NCI-H146 treated with DMSO at 0.1 percent for 48 hours (cell line): ENCODE measurements at regions not wholly inside any gene's neighbourhood (a gene's known extent, or its start where the extent isn't known, plus 50 kb on each side); places are given as distances from the start of the nearest gene placed in this dataset.

Experiments
- DNase-seq: peaks from one replicate; lab custom pipeline; 2025; ENCODE audit not compliant: unreplicated experiment; lab: John Stamatoyannopoulos, UW

- no peak for DNase-seq
Measured at GRCh38 chr3:29099296-29099695, 181.6 kb upstream of the RBMS3 start.

- no peak for DNase-seq
Measured at GRCh38 chr3:29099775-29100174, 181.1 kb upstream of the RBMS3 start.

GRCh38 chr3:29100292-29100691, 180.6 kb upstream of the RBMS3 start:
- no peak for DNase-seq

- no peak for DNase-seq
Measured at GRCh38 chr3:29128001-29128400, 152.9 kb upstream of the RBMS3 start.

- no peak for DNase-seq
Measured at GRCh38 chr3:29137601-29138000, 143.3 kb upstream of the RBMS3 start.

GRCh38 chr3:29138171-29138570, 142.7 kb upstream of the RBMS3 start:
- DNase-seq = no peak

DNA sequence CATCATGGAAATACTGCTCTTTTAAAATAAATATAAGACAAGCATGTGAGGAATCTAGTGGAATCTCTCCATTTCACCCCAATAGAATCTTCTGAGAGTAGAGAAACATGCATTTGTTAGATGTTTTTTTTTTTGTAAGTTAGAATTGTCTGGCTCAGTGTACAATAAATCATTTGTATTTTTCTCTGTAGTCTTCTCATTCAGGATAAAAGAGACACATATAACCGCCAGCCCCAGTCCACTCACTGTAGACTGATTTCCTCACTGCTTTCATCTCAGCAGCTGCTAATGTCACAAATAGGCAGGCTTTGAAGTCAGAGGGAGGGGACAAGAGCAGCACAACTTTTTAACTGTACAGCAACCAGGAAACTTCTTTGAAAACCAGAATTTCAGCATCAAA, 140.2 kb upstream of the RBMS3 start:
- no peak for DNase-seq

DNA sequence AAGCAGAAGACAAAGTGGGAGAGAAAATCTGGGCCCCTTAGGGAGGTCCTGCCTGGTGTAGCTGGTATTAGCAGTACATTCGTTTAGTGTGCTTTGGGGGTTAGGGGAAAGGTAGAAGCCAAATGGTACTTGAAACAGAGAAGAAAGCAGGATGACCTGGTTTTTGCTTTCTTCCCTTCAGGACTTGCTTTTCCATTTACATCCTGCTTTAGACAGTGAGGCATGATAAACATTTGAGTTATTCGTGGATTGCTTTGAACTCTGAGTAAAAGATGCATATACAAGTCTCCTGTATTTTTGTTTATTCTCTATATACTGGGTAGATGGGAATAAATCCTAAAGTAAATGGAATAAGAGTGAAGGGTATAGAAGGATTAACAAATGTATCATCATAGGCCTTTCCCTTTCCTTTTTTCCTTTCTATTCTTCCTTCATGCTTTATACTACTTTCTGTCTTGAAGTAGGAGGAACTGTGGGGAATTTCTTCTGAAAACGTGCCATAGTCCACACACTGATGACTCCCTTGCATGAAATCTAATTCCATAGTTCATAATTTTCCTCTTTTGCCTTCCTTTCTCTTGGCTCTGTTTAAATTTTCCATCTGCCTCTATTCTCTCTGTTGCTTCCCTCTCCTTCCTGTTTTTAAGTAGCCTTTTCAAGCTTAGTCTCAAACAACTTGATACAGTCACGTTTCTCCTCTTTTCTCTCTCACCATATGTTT, 139.5 kb upstream of the RBMS3 start:
- DNase-seq = no peak

DNA sequence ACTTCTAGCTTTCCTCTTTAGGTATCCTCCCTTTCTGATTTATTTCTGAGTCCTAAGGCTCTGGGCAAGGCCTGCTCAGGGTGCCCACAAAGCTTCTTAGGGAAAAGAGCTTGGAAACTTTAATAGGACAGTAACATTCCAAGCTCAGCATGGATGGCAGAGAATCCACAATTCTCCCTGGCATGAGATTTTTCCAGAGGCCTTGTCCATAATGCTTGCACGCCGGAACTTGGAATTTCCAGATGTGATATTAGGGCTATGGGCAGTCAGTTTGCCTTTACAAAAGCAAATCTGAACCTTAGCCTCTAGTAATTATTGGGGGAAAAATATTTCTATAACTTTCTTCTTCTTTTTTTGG, 139.0 kb upstream of the RBMS3 start:
- no peak for DNase-seq

DNA sequence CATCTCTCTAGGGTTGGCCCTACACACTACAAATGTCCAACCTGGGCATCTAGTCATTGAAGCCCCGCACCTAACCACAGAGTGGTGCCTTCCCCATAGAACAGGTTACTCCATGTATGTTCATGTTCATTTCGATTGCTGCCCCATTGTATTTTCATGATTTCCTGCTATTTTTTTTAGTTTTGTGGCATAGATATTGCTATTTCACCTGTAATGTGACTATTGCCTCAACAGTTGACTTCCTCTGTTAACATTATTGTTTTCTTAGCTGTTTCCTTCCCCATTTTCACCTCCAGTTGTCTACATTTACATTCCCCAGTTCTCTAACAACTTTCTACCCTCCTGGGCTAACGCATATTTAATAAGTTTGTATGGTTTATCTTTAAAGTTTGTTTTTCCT, 137.7 kb upstream of the RBMS3 start:
- DNase-seq = no peak

DNA sequence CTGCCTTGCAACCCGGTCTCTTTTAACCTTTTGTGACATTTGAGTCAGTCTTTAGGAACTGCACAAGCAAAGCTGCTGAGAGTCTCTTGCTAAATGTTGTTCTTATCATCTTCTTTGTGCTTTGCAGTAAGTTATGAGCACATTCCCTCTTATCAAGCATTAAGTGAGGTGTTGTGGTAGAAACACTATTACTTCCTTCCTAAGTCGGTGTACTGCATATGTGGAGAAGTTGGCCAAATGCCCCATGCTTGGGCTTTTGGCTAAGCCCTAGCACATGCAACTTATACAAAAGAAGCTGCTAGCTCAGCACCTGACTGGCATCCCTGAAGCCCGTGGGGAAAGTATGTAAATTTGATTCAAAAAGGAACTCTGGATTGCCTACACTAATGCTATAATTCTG, 136.5 kb upstream of the RBMS3 start:
- no peak for DNase-seq

- DNase-seq = no peak
Measured at GRCh38 chr3:29144807-29145206, 136.1 kb upstream of the RBMS3 start.

DNA sequence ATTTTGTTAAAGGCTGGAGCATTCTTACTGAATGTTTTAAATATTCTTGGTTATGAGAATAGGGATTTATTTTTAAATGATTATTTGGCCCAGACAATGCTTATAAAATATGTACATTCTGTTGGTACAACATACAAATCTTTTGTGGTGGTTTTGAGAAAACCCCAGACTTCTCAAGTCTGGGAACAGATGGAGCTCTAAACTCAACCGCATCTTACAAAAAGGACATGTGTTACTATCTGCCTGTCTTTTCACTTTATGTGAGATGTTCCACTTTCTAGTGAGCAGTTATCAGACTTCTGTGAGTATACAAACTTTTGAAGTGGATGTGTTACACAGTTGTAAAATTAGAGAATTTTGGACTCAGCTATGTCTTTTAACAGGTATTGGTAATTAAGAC, 135.5 kb upstream of the RBMS3 start:
- DNase-seq = no peak

DNA sequence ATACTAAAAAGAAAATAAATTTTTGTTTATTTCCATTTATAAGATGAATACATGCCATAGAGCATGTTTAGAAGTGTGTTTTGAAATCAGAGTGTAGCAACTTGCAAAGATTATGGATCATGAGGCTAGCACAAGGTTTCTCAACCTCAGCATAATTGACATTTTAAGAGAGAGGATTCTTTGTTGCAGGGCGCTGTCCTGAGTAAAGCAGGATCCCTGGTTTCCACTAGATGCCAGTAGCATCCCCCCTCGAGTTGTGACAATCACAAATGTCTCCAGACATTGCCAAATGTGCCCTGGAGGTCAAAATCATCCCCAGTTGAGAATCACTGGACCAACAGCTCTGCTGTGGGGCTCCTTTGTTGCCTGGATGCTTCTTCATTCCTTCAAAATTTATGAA, 128.5 kb upstream of the RBMS3 start:
- no peak for DNase-seq

DNA sequence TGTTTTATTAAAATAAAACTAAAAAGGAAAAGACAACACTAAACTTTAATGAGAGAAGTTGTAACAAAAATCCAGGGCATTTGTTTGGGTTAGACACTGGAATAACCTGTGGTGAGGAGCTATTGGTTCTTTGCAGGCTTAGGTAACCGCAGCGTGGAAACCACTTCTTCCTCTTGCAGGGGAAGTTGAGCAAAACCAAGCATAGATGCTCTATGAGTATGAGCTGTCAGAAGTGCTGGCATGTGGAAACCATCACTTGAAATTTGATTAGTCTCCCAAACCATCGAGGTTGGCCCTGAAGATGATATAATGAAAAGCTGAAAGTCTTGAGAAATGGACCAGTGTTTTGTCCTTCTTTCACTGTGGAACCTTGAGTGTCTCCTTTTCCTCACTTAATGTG, 127.1 kb upstream of the RBMS3 start:
- no peak for DNase-seq

DNA sequence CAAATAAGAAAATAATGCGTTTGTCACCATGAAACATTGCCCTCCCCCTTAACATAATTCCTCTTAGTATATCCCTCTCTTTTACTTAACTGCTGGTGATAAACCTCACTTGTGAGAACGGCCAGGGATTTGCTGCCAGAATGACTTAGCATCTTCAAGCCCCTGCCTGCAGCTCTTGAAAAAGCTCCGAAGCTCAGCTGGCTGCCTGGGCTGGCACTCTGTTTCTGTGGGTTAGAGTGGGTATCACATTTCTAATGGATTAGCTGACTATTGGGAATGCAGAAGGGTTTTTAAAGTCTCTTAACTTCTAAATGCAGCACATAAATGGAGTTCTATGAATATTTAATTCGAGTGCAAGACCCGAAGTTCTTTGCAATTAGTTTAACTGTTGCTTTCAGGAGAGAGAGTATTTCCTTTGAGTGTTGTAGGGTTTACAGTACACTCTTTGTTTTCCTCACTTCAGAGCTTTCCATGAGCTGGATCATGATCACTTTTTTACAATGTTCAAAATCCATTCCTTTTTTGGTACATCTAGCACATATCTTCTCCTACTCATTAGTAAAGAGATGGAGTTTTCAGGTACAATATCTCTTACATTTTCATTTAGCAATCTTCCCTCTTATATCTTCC, 124.7 kb upstream of the RBMS3 start:
- DNase-seq = no peak

GRCh38 chr3:29164825-29165224, 116.0 kb upstream of the RBMS3 start:
- no peak for DNase-seq

GRCh38 chr3:29167180-29167579, 113.7 kb upstream of the RBMS3 start:
- no peak for DNase-seq

DNA sequence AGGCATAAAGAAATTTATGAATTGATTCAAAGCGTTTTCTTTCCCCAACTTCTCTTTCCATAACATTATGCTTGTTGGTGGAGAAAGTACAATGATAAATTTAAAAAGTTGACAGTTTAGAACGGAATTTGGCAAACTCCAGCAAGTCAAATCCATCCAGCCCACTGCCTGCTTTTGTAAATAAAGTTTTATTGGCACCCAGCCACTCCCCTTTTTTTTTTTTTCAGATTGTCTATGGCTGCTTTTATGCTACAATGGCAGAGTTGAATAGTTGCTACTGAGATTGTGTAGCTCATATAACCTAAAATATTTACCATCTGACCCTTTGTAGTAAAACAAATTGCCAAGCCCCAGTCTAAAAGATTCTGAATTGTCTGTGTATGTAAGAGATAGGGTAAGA, 112.8 kb upstream of the RBMS3 start:
- DNase-seq = no peak

DNA sequence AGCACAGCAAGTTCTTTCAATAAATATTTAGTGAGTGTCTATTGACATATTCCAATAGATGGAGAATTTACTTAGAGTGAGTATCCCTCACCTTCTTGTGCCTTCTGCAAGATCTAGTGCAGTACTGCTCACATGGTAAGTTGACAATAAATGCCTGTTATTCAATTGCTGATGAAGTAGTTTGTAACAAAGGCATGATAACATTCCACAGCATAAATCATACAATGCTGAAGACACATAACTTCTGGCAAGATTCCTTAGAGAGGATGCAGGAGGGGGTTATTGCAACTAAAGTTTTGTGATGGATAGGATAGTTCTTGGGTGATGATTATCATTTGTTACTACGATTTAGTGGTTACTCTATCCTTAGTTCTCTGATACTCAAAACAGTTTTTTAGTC, 112.2 kb upstream of the RBMS3 start:
- no peak for DNase-seq

DNA sequence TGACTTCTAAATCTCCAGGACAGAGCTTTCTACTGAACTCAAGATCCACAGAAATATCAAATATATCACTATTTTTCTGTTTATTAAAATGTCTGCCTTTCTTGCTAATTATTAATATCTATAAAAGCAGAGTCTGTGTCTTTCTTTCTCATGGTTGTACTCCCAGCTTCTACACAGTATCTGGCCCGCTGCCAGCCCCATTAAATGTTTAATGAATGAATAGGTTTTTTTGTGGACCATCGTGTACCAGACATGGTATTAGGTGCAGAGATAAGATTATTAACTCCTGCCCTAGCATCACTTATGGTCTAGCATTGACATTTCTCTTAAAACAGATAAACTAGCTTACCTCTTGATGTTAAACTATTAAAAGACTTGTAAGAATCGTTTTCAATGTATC, 111.4 kb upstream of the RBMS3 start:
- no peak for DNase-seq

DNA sequence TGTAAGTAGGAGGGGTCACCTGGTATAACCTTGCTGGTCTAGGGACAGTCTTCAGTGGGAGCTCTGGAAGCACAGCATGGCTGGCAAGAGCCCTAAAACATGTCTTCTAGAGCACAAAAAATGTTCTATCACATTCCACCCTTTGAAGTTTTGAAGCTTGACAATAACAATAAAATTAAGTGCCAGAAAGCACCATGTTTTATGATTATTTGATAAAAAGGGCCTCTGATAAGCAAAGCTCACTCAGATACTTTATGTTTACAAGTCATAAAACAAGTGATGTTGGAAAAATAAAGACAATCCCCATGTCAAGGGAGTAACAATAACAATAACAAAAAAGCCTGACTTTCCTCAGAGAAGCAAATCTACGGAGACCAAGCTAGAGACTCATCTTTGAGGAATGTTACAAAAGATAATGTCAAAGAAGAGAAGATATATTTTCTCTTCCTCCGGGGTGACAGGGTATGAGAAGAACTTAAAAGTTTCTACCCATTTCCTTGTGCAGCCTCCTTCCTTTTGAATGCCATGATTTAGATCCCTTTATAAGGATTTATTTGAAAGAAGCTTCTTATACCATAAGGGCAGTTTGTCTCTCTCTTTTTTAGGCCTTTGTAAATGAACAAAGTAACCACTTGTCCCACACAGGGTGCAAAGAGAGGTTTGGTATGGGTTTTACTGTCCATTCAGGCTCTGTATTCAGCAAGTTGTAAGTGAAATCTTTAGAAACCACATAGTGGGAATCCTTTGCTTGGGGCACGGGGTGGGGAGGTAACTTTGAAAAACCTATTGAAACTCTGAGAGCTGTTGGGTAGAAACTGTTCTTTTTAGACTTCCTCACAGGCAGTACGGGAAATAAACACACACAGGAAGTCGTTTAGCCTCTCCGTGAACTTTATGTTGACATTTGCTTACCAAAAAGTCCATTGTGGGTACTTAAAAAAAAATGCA, 109.6 kb upstream of the RBMS3 start:
- no peak for DNase-seq
